ENCODE measurements at regions not wholly inside any gene's neighbourhood (a gene's known extent, or its start where the extent isn't known, plus 50 kb on each side); places are given as distances from the start of the nearest gene placed in this dataset.
"Not testable (repeated sequence)": the region's sequence is repeated elsewhere in the genome, so short reads cannot be mapped to it uniquely, and the experiment has no call there.

DNA sequence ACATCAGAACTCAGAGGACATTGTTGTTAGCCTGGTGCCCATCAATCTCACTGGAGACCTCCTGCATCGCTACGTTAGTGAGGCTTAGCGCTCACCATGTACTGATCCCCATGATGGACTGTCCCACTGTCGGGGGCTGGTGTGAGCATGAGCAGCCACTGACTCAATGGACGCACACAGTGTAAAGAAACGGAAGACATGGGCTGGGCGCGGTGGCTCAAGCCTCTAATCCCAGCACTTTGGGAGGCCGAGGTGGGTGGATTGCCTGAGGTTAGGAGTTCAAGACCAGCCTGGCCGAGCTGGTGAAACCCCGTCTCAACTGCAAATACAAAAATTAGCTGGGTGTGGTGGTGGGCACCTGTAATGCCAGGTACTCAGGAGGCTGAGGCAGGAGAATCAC, 112.9 kb downstream of the CRYBB2 start:
- no peaks in the 10 kb centered on the region for H3K4me1 ChIP-seq (ENCODE audit: control insufficient read depth, insufficient read depth, low read length)
- no peak overlapping the region for H3K9ac ChIP-seq (ENCODE audit: low read depth, low read length)
- no peak overlapping the region for H3K4me2 ChIP-seq (ENCODE audit: low read length)
- H3K4me3 ChIP-seq (ENCODE audit: low read length) = no peak overlapping the region
- H3K27me3 ChIP-seq (ENCODE audit: control insufficient read depth, insufficient read depth, low read length) = no peaks in the 10 kb centered on the region
- no peaks in the 10 kb centered on the region for H3K9me3 ChIP-seq (replicated peaks; ENCODE audit: low read length)
- H3K36me3 ChIP-seq (ENCODE audit: insufficient read depth, low read length) = no peaks in the 10 kb centered on the region

DNA sequence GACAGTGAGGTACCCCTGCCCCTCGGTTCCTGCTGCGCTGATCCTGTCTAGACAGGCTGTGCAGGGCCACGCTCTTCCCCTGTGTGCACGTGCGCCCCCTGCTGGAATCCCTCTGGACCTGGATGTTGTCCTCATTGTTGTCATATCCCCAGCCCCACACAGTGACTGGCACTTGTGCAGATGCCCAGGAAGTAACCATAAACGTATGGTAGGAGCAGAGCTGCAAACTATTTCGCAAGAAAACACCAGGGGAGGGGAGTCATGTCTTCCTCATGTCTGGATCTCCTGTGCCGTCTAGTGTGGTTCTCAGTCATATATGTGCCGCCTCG, 114.7 kb downstream of the CRYBB2 start:
- H3K27me3 ChIP-seq (ENCODE audit: control insufficient read depth, insufficient read depth, low read length) = no peaks in the 10 kb centered on the region
- no peak overlapping the region for H3K4me3 ChIP-seq (ENCODE audit: low read length)
- H3K4me2 ChIP-seq (ENCODE audit: low read length) = no peak overlapping the region

DNA sequence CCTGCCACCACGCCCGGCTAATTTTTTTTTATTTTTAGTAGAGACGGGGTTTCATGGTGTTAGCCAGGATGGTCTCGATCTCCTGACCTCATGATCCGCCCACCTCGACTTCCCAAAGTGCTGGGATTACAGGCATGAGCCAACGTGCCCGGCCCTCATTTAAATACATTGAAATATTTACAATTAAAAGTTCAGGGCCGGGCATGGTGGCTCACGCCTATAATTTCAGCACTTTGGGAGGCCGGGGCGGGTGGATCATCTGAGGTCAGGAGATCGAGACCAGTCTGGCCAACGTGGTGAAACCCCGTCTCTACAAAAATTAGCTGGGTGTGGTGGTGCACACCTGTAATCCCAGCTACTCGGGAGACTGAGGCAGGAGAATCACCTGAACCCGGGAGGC, 115.2 kb downstream of the CRYBB2 start:
- H3K27me3 ChIP-seq (ENCODE audit: control insufficient read depth, insufficient read depth, low read length); H3K36me3 ChIP-seq (ENCODE audit: insufficient read depth, low read length); H3K4me1 ChIP-seq (ENCODE audit: control insufficient read depth, insufficient read depth, low read length); H3K4me2 ChIP-seq (ENCODE audit: low read length); H3K9ac ChIP-seq (ENCODE audit: low read depth, low read length); H3K4me3 ChIP-seq (ENCODE audit: low read length); H3K9me3 ChIP-seq (replicated peaks; ENCODE audit: low read length): not testable (repeated sequence)

More for the DNA sequence above, 114.7 kb downstream of the CRYBB2 start:
- H3K9ac ChIP-seq (ENCODE audit: low read depth, low read length) = no peak overlapping the region
- no peaks in the 10 kb centered on the region for H3K9me3 ChIP-seq (replicated peaks; ENCODE audit: low read length)
- H3K36me3 ChIP-seq (ENCODE audit: insufficient read depth, low read length) = no peaks in the 10 kb centered on the region
- H3K4me1 ChIP-seq (ENCODE audit: control insufficient read depth, insufficient read depth, low read length) = no peaks in the 10 kb centered on the region

DNA sequence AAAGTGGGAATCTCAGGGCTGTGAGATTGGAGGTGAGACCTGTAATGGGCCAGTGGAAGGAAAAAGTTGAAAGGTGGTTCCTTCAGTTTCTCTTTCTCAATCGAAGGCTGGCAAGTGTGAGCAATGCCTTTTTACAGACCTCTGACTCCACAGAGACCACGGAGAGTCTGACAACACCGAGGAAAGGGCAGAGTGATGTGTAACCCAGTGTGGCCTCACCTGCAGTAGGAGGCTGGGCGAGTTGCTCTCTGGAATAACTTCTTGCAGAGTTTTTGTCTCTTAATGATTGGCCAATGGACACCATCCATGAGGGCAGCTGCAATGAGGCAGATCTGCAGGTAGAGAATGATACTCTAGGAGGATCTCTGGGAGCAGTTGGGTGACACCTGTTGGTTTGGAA, 115.8 kb downstream of the CRYBB2 start:
- not testable (repeated sequence) for H3K4me1 ChIP-seq (ENCODE audit: control insufficient read depth, insufficient read depth, low read length); H3K9me3 ChIP-seq (replicated peaks; ENCODE audit: low read length); H3K27me3 ChIP-seq (ENCODE audit: control insufficient read depth, insufficient read depth, low read length); H3K4me3 ChIP-seq (ENCODE audit: low read length); H3K9ac ChIP-seq (ENCODE audit: low read depth, low read length); H3K4me2 ChIP-seq (ENCODE audit: low read length); H3K36me3 ChIP-seq (ENCODE audit: insufficient read depth, low read length)

DNA sequence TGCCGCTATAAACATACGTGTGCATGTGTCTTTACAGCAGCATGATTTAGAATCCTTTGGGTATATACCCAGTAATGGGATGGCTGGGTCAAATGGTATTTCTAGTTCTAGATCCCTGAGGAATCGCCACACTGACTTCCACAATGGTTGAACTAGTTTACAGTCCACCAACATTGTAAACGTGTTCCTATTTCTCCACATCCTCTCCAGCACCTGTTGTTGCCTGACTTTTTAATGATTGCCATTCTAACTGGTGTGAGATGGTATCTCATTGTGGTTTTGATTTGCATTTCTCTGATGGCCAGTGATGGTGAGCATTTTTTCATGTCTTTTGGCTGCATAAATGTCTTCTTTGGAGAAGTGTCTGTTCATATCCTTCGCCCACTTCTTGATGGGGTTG, 121.1 kb downstream of the CRYBB2 start:
- H3K9me3 ChIP-seq (replicated peaks; ENCODE audit: low read length); H3K27me3 ChIP-seq (ENCODE audit: control insufficient read depth, insufficient read depth, low read length); H3K36me3 ChIP-seq (ENCODE audit: insufficient read depth, low read length); H3K4me1 ChIP-seq (ENCODE audit: control insufficient read depth, insufficient read depth, low read length); H3K4me2 ChIP-seq (ENCODE audit: low read length); H3K9ac ChIP-seq (ENCODE audit: low read depth, low read length); H3K4me3 ChIP-seq (ENCODE audit: low read length): not testable (repeated sequence)

DNA sequence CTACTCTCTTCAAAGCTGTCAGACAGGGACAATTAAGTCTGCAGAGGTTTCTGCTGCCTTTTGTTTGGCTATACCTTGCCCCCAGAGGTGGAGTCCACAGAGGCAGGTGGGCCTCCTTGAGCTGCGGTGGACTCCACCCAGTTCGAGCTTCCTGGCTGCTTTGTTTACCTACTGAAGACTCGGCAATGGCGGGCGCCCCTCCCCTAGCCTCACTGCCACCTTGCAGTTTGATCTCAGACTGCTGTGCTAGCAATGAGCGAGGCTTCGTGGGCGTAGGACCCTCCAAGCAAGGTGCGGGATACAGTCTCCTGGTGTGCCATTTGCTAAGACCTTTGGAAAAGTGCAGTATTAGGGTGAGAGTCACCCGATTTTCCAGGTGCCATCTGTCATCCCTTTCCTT, 124.9 kb downstream of the CRYBB2 start:
- H3K9me3 ChIP-seq (replicated peaks; ENCODE audit: low read length); H3K27me3 ChIP-seq (ENCODE audit: control insufficient read depth, insufficient read depth, low read length); H3K9ac ChIP-seq (ENCODE audit: low read depth, low read length); H3K4me1 ChIP-seq (ENCODE audit: control insufficient read depth, insufficient read depth, low read length); H3K4me3 ChIP-seq (ENCODE audit: low read length); H3K36me3 ChIP-seq (ENCODE audit: insufficient read depth, low read length); H3K4me2 ChIP-seq (ENCODE audit: low read length): not testable (repeated sequence)

DNA sequence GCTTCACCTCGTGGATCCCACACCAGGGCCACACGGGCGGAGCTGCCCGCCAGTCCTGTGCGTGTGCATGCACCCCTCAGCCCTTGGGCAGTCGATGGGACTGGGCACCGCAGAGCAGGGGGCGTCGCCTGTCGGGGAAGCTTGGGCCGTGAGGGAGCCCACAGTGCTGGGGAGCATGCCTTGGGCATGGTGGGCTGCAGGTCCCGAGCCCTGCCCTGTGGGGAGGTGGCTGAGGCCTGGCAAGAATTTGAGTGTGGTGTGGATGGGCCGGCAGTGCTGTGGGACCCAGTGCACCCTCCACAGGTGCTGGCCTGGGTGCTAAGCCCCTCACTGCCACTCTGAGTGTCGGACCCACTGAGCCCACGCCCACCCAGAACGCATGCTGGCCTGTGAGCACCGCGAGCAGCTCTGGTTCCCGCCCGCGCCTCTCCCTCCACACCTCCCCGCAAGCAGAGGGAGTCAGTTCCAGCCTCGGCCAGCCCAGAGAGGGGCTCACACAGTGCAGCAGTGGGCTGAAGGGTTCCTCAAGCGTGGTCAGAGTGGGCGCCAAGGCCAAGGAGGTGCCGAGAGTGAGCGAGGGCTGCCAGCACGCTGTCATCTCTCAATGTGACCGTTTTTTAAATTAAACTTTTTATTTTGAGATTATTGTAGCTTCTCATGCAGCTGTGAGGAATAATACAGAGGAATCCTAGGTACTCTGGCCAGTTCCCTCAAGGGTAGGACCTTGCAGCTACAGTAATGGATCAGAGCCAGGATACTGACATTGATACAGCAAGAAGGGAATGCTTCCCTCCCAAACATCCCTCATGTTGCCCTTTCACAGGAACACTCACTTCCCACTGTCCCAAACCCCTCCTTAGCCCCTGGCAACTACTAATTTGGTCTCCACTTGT, 127.7 kb downstream of the CRYBB2 start:
- Histone ChIP-seq H3K9ac (ENCODE audit: low read depth, low read length) (no peak overlapping the region), H3K4me2 (ENCODE audit: low read length) (no peak overlapping the region), H3K9me3 (replicated peaks; ENCODE audit: low read length) (no peaks in the 10 kb centered on the region), H3K4me3 (ENCODE audit: low read length) (no peak overlapping the region), H3K36me3 (ENCODE audit: insufficient read depth, low read length) (peaks cover 10% of the 10 kb centered on the region), H3K27me3 (ENCODE audit: control insufficient read depth, insufficient read depth, low read length) (no peaks in the 10 kb centered on the region), H3K4me1 (ENCODE audit: control insufficient read depth, insufficient read depth, low read length) (no peaks in the 10 kb centered on the region)

DNA sequence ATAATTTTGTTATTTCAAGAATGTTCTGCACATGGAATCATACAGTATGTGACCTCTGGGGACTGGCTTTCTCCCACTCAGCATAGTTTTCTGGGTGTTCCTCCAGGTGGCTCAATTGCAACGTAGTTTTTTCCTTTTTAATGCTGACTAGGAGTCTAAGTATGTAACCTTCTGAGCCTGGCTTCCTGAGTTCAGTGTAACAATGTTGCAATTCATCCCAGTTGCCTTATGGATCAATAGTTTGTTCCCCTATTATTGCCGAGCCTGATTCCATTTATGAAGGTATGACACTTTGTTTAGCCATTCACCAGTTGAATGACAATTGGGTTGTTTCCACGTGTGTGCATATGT, 128.3 kb downstream of the CRYBB2 start:
- Histone ChIP-seq H3K4me2 (ENCODE audit: low read length) (no peak overlapping the region), H3K27me3 (ENCODE audit: control insufficient read depth, insufficient read depth, low read length) (no peaks in the 10 kb centered on the region), H3K9ac (ENCODE audit: low read depth, low read length) (no peak overlapping the region), H3K4me1 (ENCODE audit: control insufficient read depth, insufficient read depth, low read length) (no peaks in the 10 kb centered on the region), H3K9me3 (replicated peaks; ENCODE audit: low read length) (no peaks in the 10 kb centered on the region), H3K36me3 (ENCODE audit: insufficient read depth, low read length) (peaks cover 14% of the 10 kb centered on the region), H3K4me3 (ENCODE audit: low read length) (no peak overlapping the region)

DNA sequence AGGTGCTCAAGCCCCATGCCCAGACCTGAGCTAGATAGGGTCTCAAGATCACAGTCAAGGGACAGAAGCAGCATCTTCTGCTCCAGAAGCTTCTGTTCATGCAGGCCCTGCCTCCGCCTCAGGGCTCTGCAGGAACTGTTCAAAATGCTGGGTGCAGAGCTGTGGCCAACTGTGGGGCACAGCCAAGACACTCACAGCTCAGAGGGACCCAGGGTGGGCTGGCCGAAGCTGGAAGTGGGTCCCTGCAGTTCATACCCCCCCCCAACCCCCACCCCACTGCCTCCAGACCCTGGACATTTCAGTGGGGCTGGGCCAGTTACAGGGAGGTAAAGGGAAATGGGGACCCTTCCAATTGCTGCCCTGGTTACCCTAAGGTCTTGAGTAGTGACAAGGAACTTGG, 129.0 kb downstream of the CRYBB2 start:
- no peaks in the 10 kb centered on the region for H3K4me1 ChIP-seq (ENCODE audit: control insufficient read depth, insufficient read depth, low read length)
- peaks cover 14% of the 10 kb centered on the region for H3K36me3 ChIP-seq (ENCODE audit: insufficient read depth, low read length)
- H3K27me3 ChIP-seq (ENCODE audit: control insufficient read depth, insufficient read depth, low read length) = no peaks in the 10 kb centered on the region
- no peak overlapping the region for H3K4me2 ChIP-seq (ENCODE audit: low read length)
- H3K9me3 ChIP-seq (replicated peaks; ENCODE audit: low read length) = no peaks in the 10 kb centered on the region
- H3K9ac ChIP-seq (ENCODE audit: low read depth, low read length) = no peak overlapping the region
- H3K4me3 ChIP-seq (ENCODE audit: low read length) = no peak overlapping the region

DNA sequence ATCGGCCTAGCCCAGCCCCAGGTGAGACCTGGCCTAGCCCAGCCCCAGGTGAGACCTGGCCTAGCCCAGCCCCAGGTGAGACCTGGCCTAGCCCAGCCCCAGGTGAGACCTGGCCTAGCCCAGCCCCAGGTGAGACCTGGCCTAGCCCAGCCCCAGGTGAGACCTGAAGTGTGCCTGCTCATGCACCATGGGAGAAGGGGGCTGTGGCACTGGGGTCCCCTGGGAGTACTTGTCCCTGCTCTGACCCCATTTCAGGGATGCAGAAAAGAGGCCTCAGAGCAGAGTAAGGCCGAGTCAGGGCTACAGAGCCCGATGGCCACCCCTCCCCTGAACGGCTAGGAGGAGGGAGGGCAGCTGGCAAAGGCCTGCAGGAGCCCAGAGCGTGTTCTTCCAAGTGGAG, 129.6 kb downstream of the CRYBB2 start:
- H3K36me3 ChIP-seq (ENCODE audit: insufficient read depth, low read length) = peaks cover 20% of the 10 kb centered on the region
- not testable (repeated sequence) for H3K9ac ChIP-seq (ENCODE audit: low read depth, low read length); H3K4me2 ChIP-seq (ENCODE audit: low read length); H3K4me3 ChIP-seq (ENCODE audit: low read length); H3K4me1 ChIP-seq (ENCODE audit: control insufficient read depth, insufficient read depth, low read length); H3K9me3 ChIP-seq (replicated peaks; ENCODE audit: low read length); H3K27me3 ChIP-seq (ENCODE audit: control insufficient read depth, insufficient read depth, low read length)

DNA sequence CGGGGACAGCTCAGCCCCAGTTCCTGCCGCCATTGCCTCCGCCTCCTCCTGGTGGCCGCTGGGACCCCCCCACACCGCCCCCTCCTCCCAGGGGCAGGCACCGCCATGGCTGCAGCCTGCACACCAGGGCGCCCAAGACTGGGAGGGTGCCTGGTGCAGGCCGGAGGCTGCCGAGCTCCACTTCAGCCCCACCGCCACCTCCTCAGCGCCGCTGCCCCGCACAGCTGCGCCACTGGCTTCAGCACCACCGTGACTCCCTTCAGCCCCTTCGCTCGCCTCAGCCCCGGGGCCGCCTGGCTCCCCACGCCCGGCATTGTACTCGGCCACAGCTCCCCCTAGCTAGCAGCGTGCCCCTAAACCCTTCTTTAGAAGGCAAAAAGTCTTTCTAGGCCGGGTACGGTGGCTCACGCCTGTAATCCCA, 131.1 kb downstream of the CRYBB2 start:
- Histone ChIP-seq H3K36me3 (ENCODE audit: insufficient read depth, low read length) (peaks cover 29% of the 10 kb centered on the region), H3K4me3 (ENCODE audit: low read length) (no peak overlapping the region), H3K4me2 (ENCODE audit: low read length) (no peak overlapping the region), H3K9ac (ENCODE audit: low read depth, low read length) (no peak overlapping the region), H3K4me1 (ENCODE audit: control insufficient read depth, insufficient read depth, low read length) (no peaks in the 10 kb centered on the region), H3K27me3 (ENCODE audit: control insufficient read depth, insufficient read depth, low read length) (no peaks in the 10 kb centered on the region), H3K9me3 (replicated peaks; ENCODE audit: low read length) (no peaks in the 10 kb centered on the region)

DNA sequence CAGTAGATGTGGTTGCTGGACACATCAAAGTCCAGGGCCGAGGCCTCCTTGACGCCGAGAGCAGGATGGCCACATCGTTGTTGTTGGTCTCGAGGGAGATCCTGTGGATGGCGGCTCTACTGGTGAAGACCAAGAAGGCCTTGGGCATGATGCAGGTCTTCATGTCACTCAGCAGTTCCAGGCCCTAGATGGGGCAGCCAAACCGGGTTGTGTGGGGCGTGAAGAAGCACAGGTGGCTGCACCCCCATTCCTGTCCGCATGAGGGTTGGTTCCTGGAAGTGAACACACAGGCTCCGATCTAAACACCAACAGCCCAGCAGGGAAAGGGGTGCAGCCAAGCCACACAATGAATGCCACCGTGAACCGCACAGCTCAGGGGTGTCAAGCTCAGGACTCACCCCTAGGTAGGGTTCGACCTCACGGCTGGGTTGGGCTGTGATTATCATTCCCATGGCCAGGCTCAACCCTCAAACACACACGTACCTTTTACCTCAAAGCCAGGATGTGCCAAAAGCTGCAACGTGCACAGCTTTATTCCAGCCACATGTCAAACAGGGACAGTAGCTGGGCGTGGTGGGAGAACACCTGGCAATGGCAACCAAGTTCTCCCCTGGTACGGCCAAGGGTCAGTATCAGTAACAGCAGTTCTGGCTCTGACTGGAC, 132.3 kb downstream of the CRYBB2 start:
- peaks cover 37% of the 10 kb centered on the region for H3K36me3 ChIP-seq (ENCODE audit: insufficient read depth, low read length)
- no peaks in the 10 kb centered on the region for H3K4me1 ChIP-seq (ENCODE audit: control insufficient read depth, insufficient read depth, low read length)
- H3K27me3 ChIP-seq (ENCODE audit: control insufficient read depth, insufficient read depth, low read length) = no peaks in the 10 kb centered on the region
- no peak overlapping the region for H3K4me3 ChIP-seq (ENCODE audit: low read length)
- H3K9ac ChIP-seq (ENCODE audit: low read depth, low read length) = no peak overlapping the region
- H3K4me2 ChIP-seq (ENCODE audit: low read length) = no peak overlapping the region
- no peaks in the 10 kb centered on the region for H3K9me3 ChIP-seq (replicated peaks; ENCODE audit: low read length)

Data from skeletal muscle satellite cell (primary cell).